GM12874 (cell line): ENCODE measurements at regions not wholly inside any gene's neighbourhood (a gene's known extent, or its start where the extent isn't known, plus 50 kb on each side); places are given as distances from the start of the nearest gene placed in this dataset.

Experiments used
- CTCF ChIP-seq: IDR thresholded peaks from 2 replicates; pipeline ENCODE4 v1.5.1; 2011; ENCODE audit warnings: low read depth, mild to moderate bottlenecking, control low read depth, low read length, moderate library complexity; ENCODE audit not compliant: insufficient read depth

DNA sequence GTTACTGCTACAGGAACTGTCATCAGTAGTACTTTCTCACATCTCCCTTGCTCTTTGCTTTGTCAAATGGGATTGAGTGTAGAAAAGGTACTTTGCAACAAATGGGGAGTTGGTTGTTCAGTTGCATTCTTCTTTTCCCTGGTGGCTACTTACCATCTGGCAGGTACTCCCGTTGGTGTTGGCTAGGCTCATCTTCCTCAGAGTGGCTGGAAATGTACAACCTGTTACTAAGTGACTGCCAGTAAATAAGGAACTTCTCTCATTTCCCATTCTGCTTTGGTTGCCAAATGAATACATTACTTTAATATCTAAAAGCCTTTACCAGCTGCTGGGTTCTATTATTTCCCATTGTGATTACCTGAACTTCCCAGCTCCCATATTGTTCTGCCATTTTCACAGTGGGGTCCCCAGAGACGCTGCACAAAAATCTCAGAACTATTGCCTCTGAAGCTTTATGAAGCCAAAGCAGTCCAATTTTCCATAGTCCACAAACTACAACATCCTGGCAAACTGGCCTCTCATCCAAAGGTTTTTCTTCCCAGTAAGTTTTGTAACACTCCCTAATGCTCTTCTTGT is 229.7 kb upstream of the HTR1E start:
- TF ChIP-seq CTCF, result no peak

DNA sequence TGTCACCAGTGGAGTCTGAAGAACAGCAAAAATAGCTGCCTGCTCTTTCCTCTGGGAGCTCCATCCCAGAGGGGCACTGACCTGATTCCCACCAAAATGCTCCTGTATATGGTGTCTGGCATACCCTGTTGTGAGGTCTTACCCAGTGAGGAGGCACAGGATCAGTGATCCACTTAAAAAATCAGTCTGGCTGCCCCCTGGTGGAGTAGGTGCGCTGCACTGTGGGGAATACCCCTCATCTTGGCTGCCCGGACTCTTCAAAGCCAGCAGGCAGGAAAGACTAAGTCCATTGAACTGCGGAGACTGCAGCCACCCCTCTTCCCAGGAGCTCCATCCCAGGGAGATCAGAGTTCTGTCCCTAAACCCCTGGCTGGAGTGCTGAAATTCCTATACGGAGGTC is 230.9 kb upstream of the HTR1E start:
- TF ChIP-seq CTCF, result no peak; the same call in 1 of the 2 replicates

DNA sequence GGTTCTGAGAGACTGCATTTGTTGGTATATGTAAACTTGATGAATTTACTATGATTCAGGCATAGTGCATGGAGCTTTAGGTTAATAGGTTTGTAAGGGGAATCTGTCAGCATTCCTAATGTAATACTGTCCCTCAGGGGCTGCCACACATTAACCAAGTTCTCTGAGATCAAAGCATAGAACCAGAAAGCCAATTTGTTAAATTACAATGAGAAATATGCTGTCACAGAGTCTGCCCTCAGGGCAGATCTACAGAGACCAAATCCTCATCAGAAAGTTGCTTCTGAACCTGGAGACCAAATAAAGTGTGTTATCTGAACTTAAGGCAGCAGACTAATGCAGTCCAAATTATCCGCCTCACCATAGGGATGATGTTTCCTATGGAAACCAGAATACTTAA is 250.8 kb upstream of the HTR1E start:
- TF ChIP-seq CTCF, result no peak

DNA sequence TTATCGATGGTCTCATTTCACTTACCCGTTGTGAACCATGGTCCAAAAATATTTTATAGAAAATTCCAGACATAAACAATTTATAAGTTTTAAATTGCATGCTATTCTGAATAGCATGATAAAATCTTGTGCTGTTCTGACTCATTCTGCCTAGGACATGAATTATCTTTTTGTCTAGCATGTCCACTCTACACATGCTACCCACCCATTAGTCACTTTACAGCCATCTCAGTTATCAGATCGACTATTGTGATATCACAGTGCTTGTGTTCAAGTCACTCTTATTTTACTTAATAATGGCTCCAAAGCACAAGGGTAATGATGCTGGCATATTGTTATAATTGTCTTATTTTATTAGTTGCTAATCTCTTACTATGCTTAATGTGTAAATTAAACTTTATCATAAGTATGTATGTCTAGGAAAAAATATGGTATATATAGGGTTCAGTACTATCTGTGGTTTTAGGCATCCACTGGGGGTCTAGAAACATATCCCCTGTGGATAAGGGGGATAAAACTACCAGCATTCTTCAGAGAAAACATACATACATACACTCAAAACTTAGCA is 252.0 kb upstream of the HTR1E start:
- no peak for TF ChIP-seq CTCF

DNA sequence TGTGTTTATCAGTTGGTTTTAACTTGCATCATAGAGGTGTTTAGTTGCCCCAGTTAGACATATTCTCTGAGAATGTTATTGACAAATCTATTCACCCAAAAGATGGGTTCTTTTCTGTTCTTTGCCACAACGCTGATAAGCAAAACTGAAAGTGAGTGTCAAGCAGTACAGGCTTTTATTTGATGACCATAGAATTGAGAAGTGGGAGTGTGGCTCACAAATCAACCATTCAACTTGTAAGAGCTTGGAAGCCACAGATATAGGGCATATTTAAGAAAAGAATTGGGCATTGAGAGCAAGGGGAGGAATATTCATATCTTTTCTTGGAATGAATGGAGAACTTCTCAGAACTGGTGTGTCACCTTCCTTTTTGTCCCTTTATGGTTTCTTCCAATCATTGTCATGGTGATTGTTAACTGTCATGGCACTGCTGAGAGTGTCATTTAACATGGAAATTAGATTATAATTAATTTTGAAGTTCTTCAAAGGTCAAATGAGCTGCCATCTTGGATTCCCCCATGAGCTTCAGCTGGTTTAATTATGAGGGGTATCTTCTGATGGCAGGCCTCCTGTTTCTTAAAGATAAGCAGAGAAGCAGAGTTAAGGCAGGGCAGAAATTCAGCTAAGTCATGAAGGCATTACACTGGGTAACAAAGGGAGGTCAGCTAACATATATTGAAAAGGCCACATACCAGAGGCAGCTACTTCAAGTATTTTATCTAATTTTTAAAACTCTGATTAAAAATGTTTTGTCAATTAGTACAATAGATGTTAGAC is 254.0 kb upstream of the HTR1E start:
- TF ChIP-seq CTCF, result no peak

DNA sequence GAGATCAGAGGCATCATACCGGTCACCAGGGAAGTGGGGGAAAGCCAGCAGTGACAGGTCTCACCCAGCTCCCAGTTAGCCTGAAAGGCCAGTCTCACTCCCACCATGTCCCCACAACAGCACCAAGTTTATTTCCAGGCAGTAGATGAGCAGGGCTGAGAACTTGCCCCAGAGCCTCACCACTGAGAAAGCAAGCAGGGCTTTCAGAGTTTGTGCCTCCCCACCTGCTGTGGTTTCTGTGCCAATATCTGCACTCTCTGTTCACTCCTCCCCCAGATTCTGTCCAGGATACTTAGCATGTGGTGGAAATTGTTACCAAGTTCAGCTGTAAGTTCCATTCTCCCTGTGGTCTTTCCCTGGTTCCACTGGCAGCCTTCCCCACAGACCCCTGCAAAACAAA is 255.0 kb upstream of the HTR1E start:
- TF ChIP-seq CTCF, result no peak

GRCh38 chr6:86657192-86657591 is 280.1 kb upstream of the HTR1E start:
- TF ChIP-seq CTCF, result no peak
